Thyroid gland (tissue), 4 donors: ENCODE measurements at regions not wholly inside any gene's neighbourhood (a gene's known extent, or its start where the extent isn't known, plus 50 kb on each side); places are given as distances from the start of the nearest gene placed in this dataset.

Experiments used
- CTCF ChIP-seq, 6 experiments: fragments of 200-600 bp in 3 of 6; fragments of 450-650 bp in 3 of 6; sonication (generic) in 3 of 6; IDR thresholded peaks; one replicate each; pipeline ENCODE4 v1.5.1; 2016 to 2019; ENCODE audit warnings: antibody characterized with exemption in 6 of 6, mild to moderate bottlenecking in 2 of 6, inconsistent platforms in 1 of 6, moderate library complexity in 1 of 6
- POLR2A ChIP-seq, 2 donors: fragments of 450-650 bp; IDR thresholded peaks; one replicate each; pipeline ENCODE4 v1.6.1; 2017; ENCODE audit warnings: antibody characterized with exemption in 2 of 2, mild to moderate bottlenecking in 2 of 2, moderate library complexity in 1 of 2

GRCh38 chr1:214882616-214883015 is 199.9 kb upstream of the KCNK2 start:
- TF ChIP-seq CTCF (IDR thresholded peaks at IDR 0.05) (no peak), POLR2A (IDR thresholded peaks at IDR 0.05) (no peak)
